ENCODE measurements at regions not wholly inside any gene's neighbourhood (a gene's known extent, or its start where the extent isn't known, plus 50 kb on each side); places are given as distances from the start of the nearest gene placed in this dataset.

GRCh38 chr5:56624751-56625150 is 190.6 kb upstream of the MAP3K1 start:
- Mint-ChIP-seq H3K36me3 (ENCODE audit: low read depth) (peaks cover 15% of the 10 kb centered on the region), H3K27me3 (no peaks in the 10 kb centered on the region), H3K4me3 (no peak overlapping the region), H3K27ac (no peak overlapping the region), H3K4me1 (ENCODE audit: low read depth) (no peaks in the 10 kb centered on the region), H3K9me3 (peaks cover 12% of the 10 kb centered on the region)
- intact Hi-C loops (cut with DNase I, micrococcal nuclease), result no loop called here
- TF ChIP-seq, protein P1, sequence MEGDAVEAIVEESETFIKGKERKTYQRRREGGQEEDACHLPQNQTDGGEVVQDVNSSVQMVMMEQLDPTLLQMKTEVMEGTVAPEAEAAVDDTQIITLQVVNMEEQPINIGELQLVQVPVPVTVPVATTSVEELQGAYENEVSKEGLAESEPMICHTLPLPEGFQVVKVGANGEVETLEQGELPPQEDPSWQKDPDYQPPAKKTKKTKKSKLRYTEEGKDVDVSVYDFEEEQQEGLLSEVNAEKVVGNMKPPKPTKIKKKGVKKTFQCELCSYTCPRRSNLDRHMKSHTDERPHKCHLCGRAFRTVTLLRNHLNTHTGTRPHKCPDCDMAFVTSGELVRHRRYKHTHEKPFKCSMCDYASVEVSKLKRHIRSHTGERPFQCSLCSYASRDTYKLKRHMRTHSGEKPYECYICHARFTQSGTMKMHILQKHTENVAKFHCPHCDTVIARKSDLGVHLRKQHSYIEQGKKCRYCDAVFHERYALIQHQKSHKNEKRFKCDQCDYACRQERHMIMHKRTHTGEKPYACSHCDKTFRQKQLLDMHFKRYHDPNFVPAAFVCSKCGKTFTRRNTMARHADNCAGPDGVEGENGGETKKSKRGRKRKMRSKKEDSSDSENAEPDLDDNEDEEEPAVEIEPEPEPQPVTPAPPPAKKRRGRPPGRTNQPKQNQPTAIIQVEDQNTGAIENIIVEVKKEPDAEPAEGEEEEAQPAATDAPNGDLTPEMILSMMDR (IDR thresholded peaks at IDR 0.05), result no peak
- no peak for DNase-seq
- Histone ChIP-seq H3K36me3 (ENCODE audit: insufficient read depth, low read length) (no peaks in the 10 kb centered on the region), H3K4me3 (ENCODE audit: low read length) (no peak overlapping the region), H3K27ac (ENCODE audit: low read depth in 1 of 2, low read length in 2 of 2) (no peak overlapping the region), H3K9me3 (ENCODE audit: control insufficient read depth in 1 of 2, insufficient read depth in 1 of 2, low read length in 2 of 2) (peaks cover 0 to 5% of the 10 kb centered on the region in 2 experiments), H3K4me1 (ENCODE audit: insufficient read depth, low read length) (peaks cover 10% of the 10 kb centered on the region), H3K27me3 (ENCODE audit: control insufficient read depth in 1 of 2, insufficient read depth in 2 of 2, low read length in 2 of 2) (no peaks in the 10 kb centered on the region)
- POLR2A ChIA-PET, result no interaction called here
- CTCF ChIA-PET, result no interaction called here
- ATAC-seq (ENCODE audit: poor library complexity), result no peak

GRCh38 chr5:56622141-56622540 is 193.2 kb upstream of the MAP3K1 start:
- Histone ChIP-seq H3K27me3 (ENCODE audit: control insufficient read depth in 1 of 2, insufficient read depth in 2 of 2, low read length in 2 of 2) (no peaks in the 10 kb centered on the region), H3K4me1 (ENCODE audit: insufficient read depth, low read length) (peaks cover 10% of the 10 kb centered on the region), H3K27ac (ENCODE audit: low read depth in 1 of 2, low read length in 2 of 2) (no peak overlapping the region), H3K4me3 (ENCODE audit: low read length) (no peak overlapping the region), H3K9me3 (ENCODE audit: control insufficient read depth in 1 of 2, insufficient read depth in 1 of 2, low read length in 2 of 2) (peaks cover 11 to 19% of the 10 kb centered on the region in 2 experiments), H3K36me3 (ENCODE audit: insufficient read depth, low read length) (no peaks in the 10 kb centered on the region)
- intact Hi-C loops (cut with DNase I, micrococcal nuclease), result no loop called here
- Mint-ChIP-seq H3K27me3 (no peaks in the 10 kb centered on the region), H3K4me3 (no peak overlapping the region), H3K4me1 (ENCODE audit: low read depth) (peaks cover 1% of the 10 kb centered on the region), H3K9me3 (peaks cover 8% of the 10 kb centered on the region), H3K27ac (no peak overlapping the region), H3K36me3 (ENCODE audit: low read depth) (peaks cover 17% of the 10 kb centered on the region)
- ChIA-PET POLR2A (no interaction called here), CTCF (no interaction called here)
- TF ChIP-seq, protein P1 (IDR thresholded peaks at IDR 0.05), result no peak
- DNase-seq, result no peak
- ATAC-seq (ENCODE audit: poor library complexity), result no peak

GRCh38 chr5:56620903-56621677 is 194.3 kb upstream of the MAP3K1 start:
- H3K4me3 ChIP-seq (ENCODE audit: low read length), result no peak overlapping the region
- Mint-ChIP-seq H3K4me1 (ENCODE audit: low read depth) (peaks cover 12% of the 10 kb centered on the region), H3K4me3 (no peak overlapping the region), H3K27me3 (no peaks in the 10 kb centered on the region), H3K9me3 (peaks cover 8% of the 10 kb centered on the region), H3K36me3 (ENCODE audit: low read depth) (peaks cover 17% of the 10 kb centered on the region), H3K27ac (no peak overlapping the region)
- TF ChIP-seq, protein P1 (IDR thresholded peaks at IDR 0.05), result no peak
- H3K36me3 ChIP-seq (ENCODE audit: insufficient read depth, low read length), result no peaks in the 10 kb centered on the region
- H3K27me3 ChIP-seq (ENCODE audit: control insufficient read depth in 1 of 2, insufficient read depth in 2 of 2, low read length in 2 of 2), result no peaks in the 10 kb centered on the region
- ATAC-seq (ENCODE audit: poor library complexity), result no peak
- peaks cover 17% of the 10 kb centered on the region for H3K4me1 ChIP-seq (ENCODE audit: insufficient read depth, low read length)
- peaks cover 11 to 19% of the 10 kb centered on the region in 2 experiments for H3K9me3 ChIP-seq (ENCODE audit: control insufficient read depth in 1 of 2, insufficient read depth in 1 of 2, low read length in 2 of 2)
- ChIA-PET POLR2A (interaction anchor here (0.7 kb wide), 1 partner anchor 113 kb away, joined by 3 read pairs; no protein-coding TSS in a partner anchor), CTCF (interaction anchor here (0.9 kb wide), 1 partner anchor 31 kb away, joined by 3 read pairs; no protein-coding TSS in a partner anchor)
- H3K27ac ChIP-seq (ENCODE audit: low read depth in 1 of 2, low read length in 2 of 2), result no peak overlapping the region
- intact Hi-C loops (cut with DNase I, micrococcal nuclease), result no loop called here
- DNase-seq, result no peak

Data from CD4-positive, alpha-beta T cell (primary cell).